Body of pancreas (tissue), 4 donors: ENCODE measurements at regions not wholly inside any gene's neighbourhood (a gene's known extent, or its start where the extent isn't known, plus 50 kb on each side); places are given as distances from the start of the nearest gene placed in this dataset.

Source experiments
- CTCF ChIP-seq, 7 experiments: fragments of 450-650 bp in 4 of 7; fragments of 200-600 bp in 3 of 7; sonication (generic) in 3 of 7; IDR thresholded peaks; one replicate each; pipeline ENCODE4 v1.5.1; 2016 to 2019; ENCODE audit warnings: antibody characterized with exemption in 7 of 7
- POLR2A ChIP-seq, 3 donors: fragments of 450-650 bp; IDR thresholded peaks; one replicate each; pipeline ENCODE4 v1.6.1; 2016; ENCODE audit warnings: antibody characterized with exemption in 3 of 3, mild to moderate bottlenecking in 2 of 3

GRCh38 chr6:157728183-157728881, 94.7 kb upstream of the SNX9 start:
- no peak for TF ChIP-seq CTCF (IDR thresholded peaks at IDR 0.05)
- no peak for TF ChIP-seq POLR2A (IDR thresholded peaks at IDR 0.05)
